Endodermal cell (in vitro differentiated cells): ENCODE measurements at regions not wholly inside any gene's neighbourhood (a gene's known extent, or its start where the extent isn't known, plus 50 kb on each side); places are given as distances from the start of the nearest gene placed in this dataset.

Experiments used
- DNase-seq: peaks from one replicate; pipeline ENCODE4 v3.0.0-alpha.2; 2017
- H3K27ac ChIP-seq: 2 replicates; pipeline ENCODE4 v1.5.1; 2013; ENCODE audit warnings: mild to moderate bottlenecking, low read depth, low read length, moderate library complexity
- H3K27me3 ChIP-seq: 2 replicates; pipeline ENCODE4 v1.6.1; 2013; ENCODE audit warnings: mild to moderate bottlenecking, low read length, moderate library complexity; ENCODE audit not compliant: insufficient read depth, control insufficient read depth, poor library complexity, severe bottlenecking
- H3K36me3 ChIP-seq: 2 replicates; pipeline ENCODE4 v1.7.0; 2013; ENCODE audit warnings: mild to moderate bottlenecking, low read length, moderate library complexity; ENCODE audit not compliant: control insufficient read depth, insufficient read depth
- H3K4me1 ChIP-seq: one replicate; pipeline ENCODE4 v1.7.0; 2013; ENCODE audit warnings: low read length; ENCODE audit not compliant: control insufficient read depth, insufficient read depth
- H3K4me3 ChIP-seq: 2 replicates; pipeline ENCODE4 v1.5.1; 2013; ENCODE audit warnings: mild to moderate bottlenecking, low read length, moderate library complexity
- H3K9ac ChIP-seq: 2 replicates; pipeline ENCODE4 v1.6.1; 2013; ENCODE audit warnings: mild to moderate bottlenecking, low read length, moderate library complexity; ENCODE audit not compliant: poor library complexity, severe bottlenecking; ENCODE audit errors: extremely low read depth
- H3K9me3 ChIP-seq: 2 replicates; pipeline ENCODE4 v1.6.1; 2013; ENCODE audit warnings: mild to moderate bottlenecking, low read length, moderate library complexity; ENCODE audit not compliant: control insufficient read depth
- H3K27ac Mint-ChIP-seq: 2 replicates; pipeline ENCODE4 v1.8.0; 2020; ENCODE audit warnings: mixed read lengths
- H3K27me3 Mint-ChIP-seq: 2 replicates; pipeline ENCODE4 v1.8.0; 2021; ENCODE audit warnings: mild to moderate bottlenecking, mixed read lengths; ENCODE audit not compliant: insufficient read depth
- H3K36me3 Mint-ChIP-seq: 2 replicates; pipeline ENCODE4 v1.8.0; 2020; ENCODE audit warnings: low read depth, mixed read lengths
- H3K4me1 Mint-ChIP-seq: 2 replicates; pipeline ENCODE4 v1.8.0; 2020; ENCODE audit warnings: mixed read lengths
- H3K4me3 Mint-ChIP-seq: 2 replicates; pipeline ENCODE4 v1.8.0; 2020; ENCODE audit warnings: mild to moderate bottlenecking, moderate library complexity, mixed read lengths
- H3K9me3 Mint-ChIP-seq: 2 replicates; pipeline ENCODE4 v1.8.0; 2020; ENCODE audit warnings: mild to moderate bottlenecking, mixed read lengths
- WGBS, 2 experiments: methylation state at CpG; one replicate each; pipeline versions ENCODE4 v1.1.5 to v1.1.7; 2013; ENCODE audit warnings: missing lambda C conversion rate in 2 of 2, mixed read lengths in 1 of 2; ENCODE audit not compliant: insufficient coverage in 1 of 2, insufficient read length in 1 of 2; 5-methylcytosine and 5-hydroxymethylcytosine counted together
- TF ChIP-seq, protein P1 (sequence below): fragments of 200-600 bp; sonication (generic); conservative IDR thresholded peaks from 2 replicates; pipeline ENCODE4 v1.5.0; 2021; ENCODE audit warnings: antibody characterized with exemption, mild to moderate bottlenecking

DNA sequence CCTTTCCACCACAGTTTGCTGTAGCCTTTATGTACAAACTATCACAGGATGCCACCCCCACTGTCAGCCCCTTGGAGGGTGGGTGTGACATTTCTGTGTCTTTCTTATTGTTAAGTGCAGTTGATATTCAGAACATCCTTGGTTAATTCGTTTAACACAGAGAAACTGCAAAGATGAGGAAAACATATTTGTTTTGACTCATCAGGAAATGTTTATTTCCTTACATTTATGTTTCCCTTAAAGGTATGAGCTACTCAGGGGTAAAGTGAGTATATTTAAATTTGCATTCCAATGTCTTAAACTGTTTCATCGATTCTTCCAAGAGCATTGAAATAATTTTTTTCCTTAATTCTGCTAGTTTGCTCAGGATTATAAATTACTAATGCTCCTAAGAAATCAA lies 243.4 kb downstream of the RDH14 start:
- Mint-ChIP-seq H3K4me3 (no peak overlapping the region), H3K27me3 (peaks cover 3% of the 10 kb centered on the region), H3K36me3 (no peaks in the 10 kb centered on the region), H3K27ac (no peak overlapping the region), H3K9me3 (peaks cover 5% of the 10 kb centered on the region), H3K4me1 (peaks cover 4% of the 10 kb centered on the region)
- Histone ChIP-seq H3K27me3 (no peaks in the 10 kb centered on the region), H3K4me3 (no peak overlapping the region), H3K9me3 (no peaks in the 10 kb centered on the region), H3K4me1 (no peaks in the 10 kb centered on the region), H3K36me3 (no peaks in the 10 kb centered on the region), H3K9ac (no peak overlapping the region), H3K27ac (no peak overlapping the region)
- TF ChIP-seq, protein P1, sequence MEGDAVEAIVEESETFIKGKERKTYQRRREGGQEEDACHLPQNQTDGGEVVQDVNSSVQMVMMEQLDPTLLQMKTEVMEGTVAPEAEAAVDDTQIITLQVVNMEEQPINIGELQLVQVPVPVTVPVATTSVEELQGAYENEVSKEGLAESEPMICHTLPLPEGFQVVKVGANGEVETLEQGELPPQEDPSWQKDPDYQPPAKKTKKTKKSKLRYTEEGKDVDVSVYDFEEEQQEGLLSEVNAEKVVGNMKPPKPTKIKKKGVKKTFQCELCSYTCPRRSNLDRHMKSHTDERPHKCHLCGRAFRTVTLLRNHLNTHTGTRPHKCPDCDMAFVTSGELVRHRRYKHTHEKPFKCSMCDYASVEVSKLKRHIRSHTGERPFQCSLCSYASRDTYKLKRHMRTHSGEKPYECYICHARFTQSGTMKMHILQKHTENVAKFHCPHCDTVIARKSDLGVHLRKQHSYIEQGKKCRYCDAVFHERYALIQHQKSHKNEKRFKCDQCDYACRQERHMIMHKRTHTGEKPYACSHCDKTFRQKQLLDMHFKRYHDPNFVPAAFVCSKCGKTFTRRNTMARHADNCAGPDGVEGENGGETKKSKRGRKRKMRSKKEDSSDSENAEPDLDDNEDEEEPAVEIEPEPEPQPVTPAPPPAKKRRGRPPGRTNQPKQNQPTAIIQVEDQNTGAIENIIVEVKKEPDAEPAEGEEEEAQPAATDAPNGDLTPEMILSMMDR = no peak
- WGBS, 2 experiments = 95% methylated on average over 2 of the region's 2 CpGs; no CpG with 5 or more reads in 1 of the 2 experiments
- no peak for DNase-seq

DNA sequence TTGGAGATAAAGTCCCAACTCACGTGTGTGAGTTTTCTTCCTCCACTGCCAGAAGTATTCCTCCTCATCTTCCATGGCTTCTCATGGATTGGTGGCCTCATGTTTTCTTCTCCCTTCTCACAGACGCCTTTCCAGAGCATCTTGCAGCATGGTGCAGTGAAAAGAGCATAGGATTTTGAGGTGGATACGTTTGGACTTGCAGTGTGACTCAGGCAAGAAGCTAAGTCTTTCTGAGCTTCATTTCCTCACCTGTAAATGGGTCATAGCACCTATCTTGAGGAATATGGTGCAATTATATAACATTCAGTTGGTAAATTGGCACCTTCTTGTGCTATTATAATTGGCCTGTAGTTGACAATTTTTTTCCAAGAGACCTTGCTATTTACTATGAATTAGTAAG lies 247.6 kb downstream of the RDH14 start:
- peaks cover 3% of the 10 kb centered on the region for H3K27me3 Mint-ChIP-seq
- peaks cover 5% of the 10 kb centered on the region for H3K9me3 Mint-ChIP-seq
- peaks cover 2% of the 10 kb centered on the region for H3K4me1 Mint-ChIP-seq
- no peak overlapping the region for H3K27ac Mint-ChIP-seq
- Histone ChIP-seq H3K4me1 (no peaks in the 10 kb centered on the region), H3K36me3 (no peaks in the 10 kb centered on the region), H3K9me3 (no peaks in the 10 kb centered on the region), H3K27me3 (no peaks in the 10 kb centered on the region), H3K4me3 (no peak overlapping the region), H3K9ac (no peak overlapping the region), H3K27ac (no peak overlapping the region)
- TF ChIP-seq, protein P1 = no peak
- no peak for DNase-seq
- no peak overlapping the region for H3K4me3 Mint-ChIP-seq
- WGBS, 2 experiments = 78% methylated on average over 3 of the region's 3 CpGs; no CpG with 5 or more reads in 1 of the 2 experiments
- H3K36me3 Mint-ChIP-seq = no peaks in the 10 kb centered on the region

DNA sequence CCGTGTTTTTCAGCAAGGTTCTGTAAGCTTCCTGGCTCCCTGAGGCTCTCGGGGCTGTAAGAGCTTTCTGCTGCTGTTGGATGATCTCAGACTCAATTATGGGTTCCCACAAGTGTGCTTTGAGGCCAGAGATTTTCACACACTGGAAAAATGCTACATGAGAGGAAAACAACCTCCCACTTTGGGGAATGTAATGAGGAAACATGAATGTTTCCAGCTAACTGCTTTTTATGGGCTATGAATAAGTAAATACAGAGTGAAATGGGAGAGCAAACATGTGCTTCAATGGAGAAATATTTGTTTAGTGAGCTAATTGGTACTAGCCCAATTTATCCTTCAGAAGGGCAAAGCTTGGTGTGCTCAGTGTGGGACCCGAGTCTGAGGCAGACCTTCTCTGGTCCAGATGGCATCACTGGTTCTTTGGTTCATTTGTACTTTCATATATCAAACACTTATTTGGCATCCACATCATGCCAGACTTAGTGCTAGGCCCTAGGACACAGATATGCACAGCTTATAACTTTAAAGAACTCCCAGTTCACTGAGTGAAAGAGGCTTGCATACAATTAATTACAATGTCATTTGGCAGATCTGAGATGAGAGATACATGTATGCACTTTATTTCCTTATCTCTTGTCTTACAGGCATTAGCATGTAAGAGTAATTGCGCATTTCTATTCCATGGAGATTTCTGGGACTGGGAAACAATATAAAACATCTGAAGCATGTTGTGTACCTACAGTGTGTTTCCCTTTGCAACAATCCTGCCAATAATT lies 248.8 kb downstream of the RDH14 start:
- Mint-ChIP-seq H3K27me3 (peaks cover 3% of the 10 kb centered on the region), H3K4me1 (peaks cover 2% of the 10 kb centered on the region), H3K4me3 (no peak overlapping the region), H3K9me3 (peaks cover 5% of the 10 kb centered on the region), H3K36me3 (no peaks in the 10 kb centered on the region), H3K27ac (no peak overlapping the region)
- Histone ChIP-seq H3K9ac (no peak overlapping the region), H3K36me3 (no peaks in the 10 kb centered on the region), H3K27me3 (no peaks in the 10 kb centered on the region), H3K9me3 (no peaks in the 10 kb centered on the region), H3K4me1 (no peaks in the 10 kb centered on the region), H3K4me3 (no peak overlapping the region), H3K27ac (no peak overlapping the region)
- DNase-seq = no peak
- WGBS, 2 experiments = 94% methylated on average over 4 of the region's 4 CpGs
- TF ChIP-seq, protein P1 = no peak
